Esophagus muscularis mucosa (tissue), 4 donors: ENCODE measurements at regions not wholly inside any gene's neighbourhood (a gene's known extent, or its start where the extent isn't known, plus 50 kb on each side); places are given as distances from the start of the nearest gene placed in this dataset.

Source experiments
- CTCF ChIP-seq, 3 experiments: fragments of 200-600 bp in 2 of 3; fragments of 450-650 bp in 1 of 3; sonication (generic) in 2 of 3; IDR thresholded peaks; one replicate each; pipeline ENCODE4 v1.5.1; 2017 to 2019; ENCODE audit warnings: antibody characterized with exemption in 3 of 3, mild to moderate bottlenecking in 2 of 3, moderate library complexity in 1 of 3
- EP300 ChIP-seq: sonication (generic); formaldehyde crosslinking; IDR thresholded peaks from one replicate; pipeline ENCODE4 v1.6.1; 2017; ENCODE audit warnings: antibody characterized with exemption
- POLR2A ChIP-seq: fragments of 450-650 bp; IDR thresholded peaks from one replicate; pipeline ENCODE4 v1.6.1; 2017; ENCODE audit warnings: antibody characterized with exemption, moderate library complexity, mild to moderate bottlenecking, low read depth
- POLR2AphosphoS5 ChIP-seq, 2 donors: sonication (generic); formaldehyde crosslinking; IDR thresholded peaks; one replicate each; pipeline ENCODE4 v1.6.1; 2017; ENCODE audit warnings: antibody characterized with exemption in 2 of 2

GRCh38 chr4:126396703-126397102 is 1081.9 kb downstream of the FAT4 start:
- TF ChIP-seq CTCF (IDR thresholded peaks at IDR 0.05) (no peak), POLR2A (no peak), POLR2AphosphoS5 (IDR thresholded peaks at IDR 0.05) (no peak), EP300 (no peak)
